ENCODE measurements at regions not wholly inside any gene's neighbourhood (a gene's known extent, or its start where the extent isn't known, plus 50 kb on each side); places are given as distances from the start of the nearest gene placed in this dataset.
A peak's percentile ranks its signal among the peaks of the same experiment; 100 is the strongest.

GRCh38 chr9:81532251-81532650, 157.1 kb downstream of the TLE1 start:
- no peak for DNase-seq

GRCh38 chr9:81531511-81531910, 157.8 kb downstream of the TLE1 start:
- DNase-seq, result no peak

GRCh38 chr9:81530846-81531245, 158.5 kb downstream of the TLE1 start:
- no peak for DNase-seq

- DNase-seq, result no peak
Observed at GRCh38 chr9:81530310-81530810, 159.0 kb downstream of the TLE1 start.

- no peak for DNase-seq
Observed at GRCh38 chr9:81529556-81530193, 159.7 kb downstream of the TLE1 start.

GRCh38 chr9:81526587-81526986, 162.8 kb downstream of the TLE1 start:
- no peak for DNase-seq

- peak; percentile 3 for DNase-seq
Observed at GRCh38 chr9:81522716-81523551, 166.4 kb downstream of the TLE1 start.

- DNase-seq, result no peak
Observed at GRCh38 chr9:81521892-81522291, 167.5 kb downstream of the TLE1 start.

GRCh38 chr9:81519816-81520495, 169.4 kb downstream of the TLE1 start:
- no peak for DNase-seq

- DNase-seq, result no peak
Observed at GRCh38 chr9:81517954-81518353, 171.4 kb downstream of the TLE1 start.

GRCh38 chr9:81513059-81513458, 176.3 kb downstream of the TLE1 start:
- no peak for DNase-seq

GRCh38 chr9:81512641-81513040, 176.7 kb downstream of the TLE1 start:
- DNase-seq, result no peak

- DNase-seq, result no peak
Observed at GRCh38 chr9:81508476-81508875, 180.9 kb downstream of the TLE1 start.

GRCh38 chr9:81506941-81507864, 182.1 kb downstream of the TLE1 start:
- DNase-seq, result no peak

GRCh38 chr9:81499594-81499993, 189.8 kb downstream of the TLE1 start:
- no peak for DNase-seq

- DNase-seq, result no peak
Observed at GRCh38 chr9:81499021-81499454, 190.3 kb downstream of the TLE1 start.

- DNase-seq, result no peak
Observed at GRCh38 chr9:81498576-81498975, 190.8 kb downstream of the TLE1 start.

- no peak for DNase-seq
Observed at GRCh38 chr9:81497091-81497490, 192.3 kb downstream of the TLE1 start.

- DNase-seq, result no peak
Observed at GRCh38 chr9:81492710-81493447, 196.5 kb downstream of the TLE1 start.

GRCh38 chr9:81490605-81491331, 198.6 kb downstream of the TLE1 start:
- no peak for DNase-seq

GRCh38 chr9:81489046-81489445, 200.3 kb downstream of the TLE1 start:
- DNase-seq, result no peak
